ENCODE measurements at regions not wholly inside any gene's neighbourhood (a gene's known extent, or its start where the extent isn't known, plus 50 kb on each side); places are given as distances from the start of the nearest gene placed in this dataset.

DNA sequence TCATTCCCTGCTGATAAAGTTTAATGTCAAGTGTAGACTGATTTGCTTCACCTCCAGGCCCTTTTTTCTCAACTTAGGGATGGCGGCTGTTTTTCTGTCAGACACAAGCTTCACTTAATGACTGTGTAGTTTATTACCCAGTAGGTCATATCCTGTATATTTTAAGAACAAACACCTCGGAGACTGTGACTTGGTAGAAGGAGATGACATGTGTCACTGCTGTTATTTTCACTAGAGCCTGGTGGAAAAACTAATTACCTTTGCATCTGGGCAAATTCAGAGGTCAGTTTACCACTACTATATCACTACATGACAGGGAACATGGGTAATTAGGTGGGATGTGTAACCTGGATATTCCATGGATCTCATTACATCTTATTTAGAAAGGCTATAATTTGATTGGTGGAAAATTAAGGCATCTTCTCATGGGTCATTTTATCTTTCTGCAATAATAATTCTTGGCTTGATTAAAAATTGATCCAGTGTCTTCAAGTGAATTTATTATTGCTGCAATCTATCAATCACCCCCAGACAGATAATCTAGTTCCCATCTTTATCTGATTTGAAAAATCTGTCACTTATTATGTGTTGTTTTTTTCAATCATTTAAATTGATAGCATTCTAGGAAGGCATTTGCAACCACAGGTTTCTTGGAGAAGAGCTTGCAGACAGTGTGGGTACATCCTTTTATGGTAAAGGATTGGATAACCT is 353.8 kb upstream of the SPRED2 start:
- TF ChIP-seq, protein P1, sequence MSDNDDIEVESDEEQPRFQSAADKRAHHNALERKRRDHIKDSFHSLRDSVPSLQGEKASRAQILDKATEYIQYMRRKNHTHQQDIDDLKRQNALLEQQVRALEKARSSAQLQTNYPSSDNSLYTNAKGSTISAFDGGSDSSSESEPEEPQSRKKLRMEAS (IDR thresholded peaks at IDR 0.05) = no peak
- TF ChIP-seq TEAD4 (IDR thresholded peaks at IDR 0.05) = no peak
- TF ChIP-seq ZBTB7A (IDR thresholded peaks at IDR 0.05; ENCODE audit: low read depth) = no peak
- no peak for TF ChIP-seq REST (IDR thresholded peaks at IDR 0.05; ENCODE audit: low read depth)
- no peak for TF ChIP-seq TAF1 (IDR thresholded peaks at IDR 0.05; ENCODE audit: low read depth)
- TF ChIP-seq FOXM1 (IDR thresholded peaks at IDR 0.05; ENCODE audit: borderline replicate concordance, low read depth) = no peak
- TF ChIP-seq CREB1 (IDR thresholded peaks at IDR 0.05; ENCODE audit: low read depth) = no peak
- TF ChIP-seq YY1 (IDR thresholded peaks at IDR 0.05; ENCODE audit: low read depth) = no peak
- no peak for TF ChIP-seq RAD21 (IDR thresholded peaks at IDR 0.05; ENCODE audit: low read depth)
- TF ChIP-seq EP300 (IDR thresholded peaks at IDR 0.05; ENCODE audit: borderline replicate concordance) = no peak
- TF ChIP-seq USF1 (IDR thresholded peaks at IDR 0.05) = no peak
- TF ChIP-seq EGR1 (IDR thresholded peaks at IDR 0.05) = no peak
- no peak for TF ChIP-seq CEBPB (IDR thresholded peaks at IDR 0.05)
- no peak for TF ChIP-seq NFIC (IDR thresholded peaks at IDR 0.05)
